ENCODE measurements at regions not wholly inside any gene's neighbourhood (a gene's known extent, or its start where the extent isn't known, plus 50 kb on each side); places are given as distances from the start of the nearest gene placed in this dataset.

DNA sequence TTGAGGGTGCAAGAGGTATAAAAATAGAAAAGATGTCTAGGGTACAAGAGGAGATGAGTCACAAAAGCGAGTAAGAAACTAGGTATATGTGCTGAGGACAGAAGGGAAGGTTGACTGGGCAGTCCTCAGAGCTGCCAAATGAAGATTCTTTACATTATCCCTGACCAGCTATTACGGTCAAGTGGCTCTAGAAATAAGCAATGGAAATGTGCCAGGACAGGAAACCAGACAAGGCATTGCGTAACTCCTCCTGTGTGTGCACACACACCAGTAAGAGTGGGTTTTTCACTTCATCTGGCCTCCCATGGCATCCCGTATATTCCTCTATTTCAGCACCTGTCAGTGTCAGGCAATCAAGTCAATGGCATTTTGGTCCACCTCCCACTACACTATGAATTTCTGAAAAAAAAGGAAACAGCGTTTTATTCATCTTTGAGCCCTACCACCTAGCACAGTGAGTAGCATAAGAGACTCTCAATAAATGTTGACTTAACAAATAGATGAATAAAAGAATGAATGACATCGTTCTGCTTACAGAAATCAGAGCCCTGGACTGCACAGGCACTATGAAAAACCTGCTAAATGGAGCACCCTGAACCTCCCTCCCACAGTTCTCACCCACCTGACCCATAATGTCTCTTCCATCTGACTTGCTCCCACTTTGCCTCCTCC, 62.6 kb upstream of the KLF3 start:
- no peak for DNase-seq (ENCODE audit: low spot score)

GRCh38 chr4:38601916-38602291, 62.1 kb upstream of the KLF3 start:
- DNase-seq (ENCODE audit: low spot score), result no peak

DNA sequence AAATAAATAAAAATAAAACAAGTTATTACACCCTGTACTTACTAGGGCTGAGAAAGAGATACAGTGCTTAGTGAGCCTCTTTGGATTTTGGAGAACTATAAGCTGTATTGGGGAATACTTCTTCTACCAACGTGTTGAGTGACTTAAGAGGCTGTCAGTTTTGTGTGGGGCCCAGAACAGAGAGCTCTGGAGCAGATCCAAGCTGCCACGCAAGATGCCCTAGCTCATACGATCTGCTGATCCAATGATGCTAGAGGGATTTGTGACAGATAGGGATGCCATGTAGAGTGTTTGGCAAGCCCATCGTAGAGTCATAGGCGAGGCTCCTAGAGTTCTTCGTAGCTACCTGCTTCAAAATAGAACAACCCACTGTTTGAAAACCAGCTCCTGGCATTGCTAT, 60.3 kb upstream of the KLF3 start:
- no peak for DNase-seq (ENCODE audit: low spot score)

DNA sequence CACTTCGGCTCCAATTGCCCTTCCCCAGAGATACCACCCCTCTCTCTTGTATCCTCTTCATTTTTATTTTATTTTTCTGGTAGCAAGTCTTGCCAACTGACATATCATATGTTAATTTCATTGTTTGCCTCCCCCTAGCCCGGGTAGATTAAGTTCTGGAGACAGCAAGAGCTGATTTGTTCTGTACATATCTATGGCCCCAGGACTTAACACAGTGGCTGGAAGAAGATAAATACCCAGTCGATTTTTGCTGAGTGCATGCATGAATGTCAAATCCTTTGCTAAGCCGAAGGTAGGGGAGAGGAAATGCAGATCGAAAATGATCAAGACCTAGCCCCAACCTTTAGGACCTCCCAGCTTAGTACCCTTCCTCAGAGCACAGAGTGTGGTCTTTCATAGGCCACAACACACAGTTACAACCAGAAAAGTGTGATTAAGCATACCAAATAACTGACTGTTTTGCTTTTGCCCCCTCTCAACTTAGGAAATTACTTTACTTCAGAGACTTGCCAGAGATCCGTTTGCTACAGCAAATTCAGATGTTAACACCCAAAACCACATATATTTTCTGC, 58.7 kb upstream of the KLF3 start:
- no peak for DNase-seq (ENCODE audit: low spot score)

GRCh38 chr4:38605753-38606586, 58.0 kb upstream of the KLF3 start:
- no peak for DNase-seq (ENCODE audit: low spot score)

GRCh38 chr4:38606587-38606905, 57.5 kb upstream of the KLF3 start:
- DNase-seq (ENCODE audit: low spot score), result no peak

GRCh38 chr4:38609614-38610013, 54.4 kb upstream of the KLF3 start:
- DNase-seq (ENCODE audit: low spot score), result no peak

DNA sequence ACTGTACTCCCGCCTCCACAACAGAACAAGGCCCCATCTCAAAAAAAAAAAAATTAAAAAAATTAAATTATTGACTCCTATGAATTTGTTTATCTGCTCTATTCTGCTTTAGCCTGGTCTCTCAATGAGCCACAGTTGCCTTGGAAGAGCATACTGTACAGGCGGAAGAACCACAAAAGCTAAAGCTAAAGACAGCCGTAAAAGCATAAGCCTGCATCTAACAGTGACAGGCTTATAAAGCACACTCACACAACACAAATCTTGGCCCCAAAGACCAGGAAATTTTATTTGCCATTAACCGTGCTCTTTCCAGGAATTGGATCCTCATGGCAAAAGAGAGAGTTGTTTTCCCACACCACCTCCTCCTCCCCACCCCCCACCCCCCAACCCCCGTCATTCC, 53.5 kb upstream of the KLF3 start:
- DNase-seq (ENCODE audit: low spot score), result no peak

GRCh38 chr4:38610966-38611431, 53.0 kb upstream of the KLF3 start:
- DNase-seq (ENCODE audit: low spot score), result no peak

GRCh38 chr4:38611676-38612075, 52.3 kb upstream of the KLF3 start:
- no peak for DNase-seq (ENCODE audit: low spot score)

DNA sequence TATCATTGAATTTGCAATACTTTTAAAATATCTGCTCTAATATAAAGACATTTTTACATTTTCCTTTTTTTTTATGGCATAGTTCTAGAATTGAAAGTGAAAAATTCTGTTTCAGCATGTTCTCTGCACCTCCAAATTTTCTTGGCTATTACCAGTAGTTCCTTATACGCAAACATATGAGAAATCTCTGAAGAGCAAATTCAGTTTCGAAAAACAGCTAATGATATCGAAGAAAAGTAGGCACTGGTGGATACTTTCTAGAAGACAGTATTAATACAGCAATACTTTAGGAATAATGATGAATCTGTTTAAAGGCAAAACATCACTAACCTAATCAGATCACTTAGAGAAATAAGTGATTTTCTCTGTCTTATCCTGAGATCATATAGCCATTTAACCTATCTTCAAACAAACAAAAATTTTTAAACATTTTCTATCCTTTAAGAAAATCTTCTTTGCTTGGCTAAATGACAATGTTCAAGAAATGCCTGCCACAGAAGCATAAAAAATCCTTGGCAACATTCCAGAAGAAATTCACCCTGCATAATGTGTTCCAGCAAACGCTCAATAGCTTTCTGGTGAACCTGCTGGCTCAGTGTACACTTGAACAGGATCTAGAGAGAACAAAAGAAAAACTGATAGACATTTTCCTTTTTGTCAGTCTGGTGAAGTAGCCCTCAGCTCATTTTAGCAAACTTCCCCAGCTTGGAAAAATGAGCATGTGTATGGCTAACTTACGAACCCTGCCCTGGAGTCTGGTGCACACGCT, 51.2 kb upstream of the KLF3 start:
- DNase-seq (ENCODE audit: low spot score), result no peak
